ENCODE measurements at regions not wholly inside any gene's neighbourhood (a gene's known extent, or its start where the extent isn't known, plus 50 kb on each side); places are given as distances from the start of the nearest gene placed in this dataset.

GRCh38 chr2:2845806-2846315, 514.8 kb upstream of the MYT1L start (continued):
- no peak for TF ChIP-seq CBX5 (IDR thresholded peaks at IDR 0.05; ENCODE audit: low read depth)
- no peak for TF ChIP-seq TCF12 (IDR thresholded peaks at IDR 0.05; ENCODE audit: low read depth, low read length)
- TF ChIP-seq EED (IDR thresholded peaks at IDR 0.05; ENCODE audit: low read depth), result no peak

- RAD21 ChIA-PET (ENCODE audit: unreplicated experiment), result interaction anchor here (0.7 kb wide), 1 partner anchor 274 kb away, joined by 3 read pairs; no protein-coding TSS in a partner anchor
Measured at GRCh38 chr2:2845267-2845666, 514.2 kb upstream of the MYT1L start.

More at GRCh38 chr2:2845267-2845666, 514.2 kb upstream of the MYT1L start:
- intact Hi-C loops (cut with micrococcal nuclease; ENCODE audit: unreplicated experiment), result no loop called here
- H2AFZ ChIP-seq (ENCODE audit: control insufficient read depth, low read depth, low read length), result no peak overlapping the region
- ATAC-seq, result no peak
- H3K4me3 ChIP-seq, result no peak overlapping the region
- no peak overlapping the region for H3K27ac ChIP-seq (ENCODE audit: control insufficient read depth, insufficient read depth)
- no peaks in the 10 kb centered on the region; a peak in 1 of 4 replicates for H3K36me3 ChIP-seq (ENCODE audit: control insufficient read depth in 2 of 2, insufficient read depth in 2 of 2, low read length in 1 of 2)
- H3K79me2 ChIP-seq (ENCODE audit: control insufficient read depth, insufficient read depth, low read length), result no peaks in the 10 kb centered on the region
- ChIA-PET SMC1A (ENCODE audit: uncharacterized antibody, unreplicated experiment) (interaction anchor here (0.9 kb wide), 1 partner anchor 618 kb away, joined by 3 read pairs; no protein-coding TSS in a partner anchor), CTCF (interaction anchor here (0.7 to 1.0 kb wide), 2 partner anchors 217 to 947 kb away, joined by 3 read pairs; no protein-coding TSS in a partner anchor), POLR2A (no interaction called here)
- WGBS (ENCODE audit: insufficient coverage, insufficient replicate concordance, low lambda C conversion rate, missing lambda C conversion rate), result 42% methylated on average over 11 of the region's 11 CpGs
- H3K4me2 ChIP-seq (ENCODE audit: control insufficient read depth, insufficient read depth), result no peak overlapping the region
- in situ Hi-C loops (cut with MboI), result no loop called here
- H3K9me3 ChIP-seq (replicated peaks; ENCODE audit: control insufficient read depth, insufficient read depth, low read length), result no peaks in the 10 kb centered on the region
- H3K4me1 ChIP-seq (ENCODE audit: control insufficient read depth, insufficient read depth, low read length), result no peaks in the 10 kb centered on the region
- H4K20me1 ChIP-seq (ENCODE audit: control insufficient read depth, insufficient read depth), result no peaks in the 10 kb centered on the region
- DNase-seq (ENCODE audit: low read depth, low spot score), result no peak
- H3K27me3 ChIP-seq (replicated peaks in 1 of 2; ENCODE audit: control insufficient read depth in 2 of 2, insufficient read depth in 2 of 2, low read length in 1 of 2), result no peaks in the 10 kb centered on the region
- no peak overlapping the region for H3K9ac ChIP-seq (ENCODE audit: control insufficient read depth, insufficient read depth, low read length)
- BruUV-seq (replicated peaks), result no TSS peak
- no peak for FAIRE-seq
- no peak for TF ChIP-seq SUZ12 (IDR thresholded peaks at IDR 0.05; ENCODE audit: unreplicated experiment)
- TF ChIP-seq EGR1 (IDR thresholded peaks at IDR 0.05; ENCODE audit: borderline replicate concordance in 1 of 2, low read depth in 2 of 2, low read length in 2 of 2), result no peak
- no peak for TF ChIP-seq SIX5 (IDR thresholded peaks at IDR 0.05; ENCODE audit: low read depth, low read length, severe bottlenecking)
- TF ChIP-seq STAT1 (conservative IDR thresholded peaks at IDR 0.05), result no peak
- TF ChIP-seq SRF (IDR thresholded peaks at IDR 0.05; ENCODE audit: low read depth in 2 of 2, low read length in 2 of 2), result no peak
- TF ChIP-seq MEF2A (IDR thresholded peaks at IDR 0.05; ENCODE audit: insufficient read depth, low read depth, low read length), result no peak
- TF ChIP-seq ZBTB33 (IDR thresholded peaks at IDR 0.05), result no peak
- no peak for TF ChIP-seq MYB (IDR thresholded peaks at IDR 0.05; ENCODE audit: borderline replicate concordance, low read depth, low read length)
- no peak for TF ChIP-seq RAD21 (IDR thresholded peaks at IDR 0.05; ENCODE audit: insufficient read depth, low read depth, low read length)
- TF ChIP-seq CREB1 (IDR thresholded peaks at IDR 0.05; ENCODE audit: low read depth), result no peak
- no peak for TF ChIP-seq ZNF622 (IDR thresholded peaks at IDR 0.05)
- TF ChIP-seq BMI1 (IDR thresholded peaks at IDR 0.05; ENCODE audit: borderline replicate concordance), result no peak

Measured in GM12878 (cell line).